ENCODE measurements at regions not wholly inside any gene's neighbourhood (a gene's known extent, or its start where the extent isn't known, plus 50 kb on each side); places are given as distances from the start of the nearest gene placed in this dataset.
"Not testable (repeated sequence)": the region's sequence is repeated elsewhere in the genome, so short reads cannot be mapped to it uniquely, and the experiment has no call there.

GRCh38 chr4:137393044-137393443 is 139.2 kb downstream of the PCDH18 start:
- FAIRE-seq, result no peak

GRCh38 chr4:137390707-137391106 is 141.6 kb downstream of the PCDH18 start:
- peak; percentile 99 for FAIRE-seq

GRCh38 chr4:137389911-137390520 is 142.3 kb downstream of the PCDH18 start:
- FAIRE-seq, result no peak

GRCh38 chr4:137387924-137388323 is 144.4 kb downstream of the PCDH18 start:
- no peak for FAIRE-seq

GRCh38 chr4:137384476-137384875 is 147.8 kb downstream of the PCDH18 start:
- FAIRE-seq, result no peak

- FAIRE-seq, result no peak
These were observed 153.5 kb downstream of the PCDH18 start for GRCh38 chr4:137378821-137379220.

GRCh38 chr4:137378393-137378792 is 153.9 kb downstream of the PCDH18 start:
- no peak for FAIRE-seq

GRCh38 chr4:137376312-137376711 is 156.0 kb downstream of the PCDH18 start:
- peak; percentile 93 for FAIRE-seq

- FAIRE-seq, result no peak
These were observed 157.0 kb downstream of the PCDH18 start for GRCh38 chr4:137375111-137375850.

GRCh38 chr4:137370679-137371078 is 161.6 kb downstream of the PCDH18 start:
- FAIRE-seq, result no peak

GRCh38 chr4:137370206-137370633 is 162.1 kb downstream of the PCDH18 start:
- FAIRE-seq, result peak; percentile 59

- no peak for FAIRE-seq
These were observed 164.7 kb downstream of the PCDH18 start for GRCh38 chr4:137367620-137368019.

- FAIRE-seq, result no peak
These were observed 168.8 kb downstream of the PCDH18 start for GRCh38 chr4:137363496-137363895.

- peak; percentile 21 for FAIRE-seq
These were observed 170.4 kb downstream of the PCDH18 start for GRCh38 chr4:137361756-137362470.

- no peak for FAIRE-seq
These were observed 171.5 kb downstream of the PCDH18 start for GRCh38 chr4:137360761-137361160.

- FAIRE-seq, result peak; percentile 95
These were observed 172.5 kb downstream of the PCDH18 start for GRCh38 chr4:137359691-137360315.

GRCh38 chr4:137354562-137354961 is 177.7 kb downstream of the PCDH18 start:
- not testable (repeated sequence) for FAIRE-seq

- FAIRE-seq, result no peak
These were observed 184.9 kb downstream of the PCDH18 start for GRCh38 chr4:137347371-137347770.

GRCh38 chr4:137345597-137345996 is 186.7 kb downstream of the PCDH18 start:
- FAIRE-seq, result no peak

GRCh38 chr4:137343221-137343620 is 189.1 kb downstream of the PCDH18 start:
- FAIRE-seq, result no peak

GRCh38 chr4:137333031-137333430 is 199.3 kb downstream of the PCDH18 start:
- FAIRE-seq, result no peak

GRCh38 chr4:137312257-137312656 is 220.0 kb downstream of the PCDH18 start:
- no peak for FAIRE-seq
